Lower leg skin (tissue), 3 donors: ENCODE measurements at regions not wholly inside any gene's neighbourhood (a gene's known extent, or its start where the extent isn't known, plus 50 kb on each side); places are given as distances from the start of the nearest gene placed in this dataset.

ENCODE experiments used
- POLR2A ChIP-seq, 2 donors: fragments of 450-650 bp; IDR thresholded peaks; one replicate each; pipeline ENCODE4 v1.6.1; 2016 to 2017; ENCODE audit warnings: antibody characterized with exemption in 2 of 2, mild to moderate bottlenecking in 1 of 2, moderate library complexity in 1 of 2
- TF ChIP-seq, protein P1 (sequence below), 3 donors: fragments of 450-650 bp; IDR thresholded peaks; one replicate each; pipeline ENCODE4 v1.5.1; 2016; ENCODE audit warnings: antibody characterized with exemption in 3 of 3, mild to moderate bottlenecking in 3 of 3, moderate library complexity in 2 of 3

DNA sequence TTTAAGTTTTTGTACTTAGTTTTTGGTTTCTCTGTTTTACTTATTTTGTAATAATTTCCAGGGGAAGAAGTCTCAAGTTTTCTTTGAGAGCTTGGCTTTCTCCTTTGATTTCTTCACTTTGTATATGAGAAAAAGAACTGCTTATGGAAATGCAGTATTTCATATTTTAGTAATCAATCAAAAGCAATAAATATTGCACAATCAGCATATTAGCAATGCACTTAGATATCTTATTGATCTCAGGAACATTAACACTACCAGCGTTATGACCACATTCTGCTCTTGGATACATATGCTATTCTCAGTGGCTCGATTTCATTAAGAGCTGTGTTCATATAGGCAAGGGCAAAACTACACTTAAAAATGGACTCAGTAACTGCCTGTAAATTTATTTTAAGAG lies 381.0 kb upstream of the DMD start:
- TF ChIP-seq, protein P1, sequence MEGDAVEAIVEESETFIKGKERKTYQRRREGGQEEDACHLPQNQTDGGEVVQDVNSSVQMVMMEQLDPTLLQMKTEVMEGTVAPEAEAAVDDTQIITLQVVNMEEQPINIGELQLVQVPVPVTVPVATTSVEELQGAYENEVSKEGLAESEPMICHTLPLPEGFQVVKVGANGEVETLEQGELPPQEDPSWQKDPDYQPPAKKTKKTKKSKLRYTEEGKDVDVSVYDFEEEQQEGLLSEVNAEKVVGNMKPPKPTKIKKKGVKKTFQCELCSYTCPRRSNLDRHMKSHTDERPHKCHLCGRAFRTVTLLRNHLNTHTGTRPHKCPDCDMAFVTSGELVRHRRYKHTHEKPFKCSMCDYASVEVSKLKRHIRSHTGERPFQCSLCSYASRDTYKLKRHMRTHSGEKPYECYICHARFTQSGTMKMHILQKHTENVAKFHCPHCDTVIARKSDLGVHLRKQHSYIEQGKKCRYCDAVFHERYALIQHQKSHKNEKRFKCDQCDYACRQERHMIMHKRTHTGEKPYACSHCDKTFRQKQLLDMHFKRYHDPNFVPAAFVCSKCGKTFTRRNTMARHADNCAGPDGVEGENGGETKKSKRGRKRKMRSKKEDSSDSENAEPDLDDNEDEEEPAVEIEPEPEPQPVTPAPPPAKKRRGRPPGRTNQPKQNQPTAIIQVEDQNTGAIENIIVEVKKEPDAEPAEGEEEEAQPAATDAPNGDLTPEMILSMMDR (IDR thresholded peaks at IDR 0.05) = no peak
- TF ChIP-seq POLR2A (IDR thresholded peaks at IDR 0.05) = no peak
